ENCODE measurements at regions not wholly inside any gene's neighbourhood (a gene's known extent, or its start where the extent isn't known, plus 50 kb on each side); places are given as distances from the start of the nearest gene placed in this dataset.

DNA sequence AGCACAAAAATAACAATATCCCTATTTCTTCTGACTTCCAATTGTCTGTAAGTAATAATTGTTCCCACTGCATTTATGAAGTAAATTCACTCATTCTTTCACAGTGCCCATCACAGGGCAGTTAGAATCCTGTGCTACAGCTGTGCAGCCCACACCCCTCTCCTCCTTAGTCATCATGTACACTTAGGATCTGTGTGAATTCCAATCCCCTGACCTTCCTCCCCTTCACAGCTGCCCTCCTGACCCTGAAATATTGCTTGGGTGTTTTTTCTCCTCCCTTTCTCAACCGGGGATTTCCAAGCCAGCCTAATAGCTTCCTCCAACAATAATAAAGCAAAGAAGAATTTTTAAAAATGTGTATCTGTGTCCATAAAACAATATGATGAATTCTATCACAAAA, 91.5 kb upstream of the BEND6 start:
- DNase-seq (ENCODE audit: low read depth) = no peak

GRCh38 chr6:56862415-56863175, 92.3 kb upstream of the BEND6 start:
- no peak for DNase-seq (ENCODE audit: low read depth)

DNA sequence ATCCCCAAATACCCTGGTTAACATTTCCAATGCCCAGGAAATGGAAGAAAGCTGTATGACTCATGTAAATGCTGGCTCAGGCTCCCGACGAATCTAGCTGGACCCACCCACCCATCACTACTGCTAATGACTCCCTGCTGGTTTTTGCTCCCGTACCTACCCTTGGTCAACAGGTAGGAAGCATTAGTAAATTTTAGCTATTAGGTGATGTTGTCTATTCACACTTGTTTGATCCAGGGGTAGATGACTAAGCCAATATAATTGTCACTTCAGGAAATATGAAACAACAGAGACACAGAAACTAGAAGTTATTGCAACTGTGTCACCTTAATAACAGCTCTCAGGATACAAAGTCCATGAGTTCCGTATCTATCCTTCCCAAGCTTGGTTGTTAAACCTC, 94.4 kb upstream of the BEND6 start:
- no peak for DNase-seq (ENCODE audit: low read depth)

DNA sequence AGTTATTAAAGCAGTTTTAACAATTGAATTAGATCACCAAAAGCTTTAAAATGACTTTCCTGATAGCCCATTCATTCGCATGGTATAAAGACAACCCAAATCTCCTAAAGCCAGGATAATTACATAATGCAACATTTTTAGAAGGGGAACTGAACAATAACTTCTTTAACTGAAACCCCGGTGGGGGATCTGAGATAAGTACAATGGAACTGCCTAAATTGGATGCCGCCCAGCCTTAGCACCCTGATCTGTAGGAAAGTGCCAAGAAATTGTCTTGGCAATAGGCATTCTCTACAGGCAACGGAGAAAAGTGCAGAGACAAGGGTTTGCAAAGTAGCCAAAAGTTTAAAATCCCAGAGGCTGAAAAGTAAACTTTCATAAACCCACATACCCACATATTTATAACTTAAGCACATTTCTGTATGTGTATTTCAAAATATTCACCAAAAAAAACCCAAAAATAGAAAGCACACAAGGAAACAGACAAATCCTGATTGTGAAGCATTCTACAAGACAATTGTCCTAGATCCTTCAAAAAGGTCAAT, 98.8 kb upstream of the BEND6 start:
- no peak for DNase-seq (ENCODE audit: low read depth)

GRCh38 chr6:56854086-56854485, 100.8 kb upstream of the BEND6 start:
- DNase-seq (ENCODE audit: low read depth) = no peak

GRCh38 chr6:56853541-56853940, 101.4 kb upstream of the BEND6 start:
- no peak for DNase-seq (ENCODE audit: low read depth)

GRCh38 chr6:56852260-56853010, 102.5 kb upstream of the BEND6 start:
- no peak for DNase-seq (ENCODE audit: low read depth)

- DNase-seq (ENCODE audit: low read depth) = peak; percentile 7
These were observed 103.2 kb upstream of the BEND6 start for GRCh38 chr6:56851541-56852259.

DNA sequence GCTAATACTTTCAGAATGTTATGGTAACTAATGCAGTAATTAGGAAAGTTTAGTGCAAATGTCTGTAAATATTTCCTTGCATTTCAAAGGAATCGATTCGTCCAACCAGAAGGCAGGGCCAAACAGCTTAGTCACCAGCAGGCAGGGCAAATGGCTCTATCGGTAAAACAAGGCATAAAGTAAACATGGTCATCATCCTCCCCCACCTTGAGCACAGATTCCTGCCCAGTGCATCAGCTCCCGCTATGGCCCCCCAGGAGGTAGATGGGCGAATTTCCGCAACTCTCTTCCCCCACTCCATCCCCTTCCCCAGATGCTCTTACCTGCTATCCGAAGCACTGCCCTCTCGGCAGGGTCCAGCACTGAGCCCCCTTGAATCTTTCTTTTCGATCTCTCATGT, 103.8 kb upstream of the BEND6 start:
- DNase-seq (ENCODE audit: low read depth) = no peak

DNA sequence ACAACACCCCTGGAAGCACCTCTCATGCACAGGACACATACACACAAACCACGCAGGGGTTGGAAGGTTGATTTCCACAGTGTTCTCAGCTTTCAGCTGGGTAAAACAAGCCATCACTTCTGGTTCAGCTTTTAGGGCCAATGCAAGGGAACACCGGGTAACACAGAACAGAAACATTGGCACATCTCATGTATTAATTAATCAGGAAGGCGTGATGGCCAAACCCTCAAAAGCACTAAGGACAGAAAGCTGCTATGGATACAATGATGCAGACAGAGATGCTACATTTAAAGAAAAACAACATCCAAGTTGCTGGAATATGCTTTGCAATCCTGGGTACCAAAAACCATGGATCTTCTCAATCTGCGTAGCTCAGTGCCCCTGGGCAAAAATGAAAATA, 104.3 kb upstream of the BEND6 start:
- no peak for DNase-seq (ENCODE audit: low read depth)

DNA sequence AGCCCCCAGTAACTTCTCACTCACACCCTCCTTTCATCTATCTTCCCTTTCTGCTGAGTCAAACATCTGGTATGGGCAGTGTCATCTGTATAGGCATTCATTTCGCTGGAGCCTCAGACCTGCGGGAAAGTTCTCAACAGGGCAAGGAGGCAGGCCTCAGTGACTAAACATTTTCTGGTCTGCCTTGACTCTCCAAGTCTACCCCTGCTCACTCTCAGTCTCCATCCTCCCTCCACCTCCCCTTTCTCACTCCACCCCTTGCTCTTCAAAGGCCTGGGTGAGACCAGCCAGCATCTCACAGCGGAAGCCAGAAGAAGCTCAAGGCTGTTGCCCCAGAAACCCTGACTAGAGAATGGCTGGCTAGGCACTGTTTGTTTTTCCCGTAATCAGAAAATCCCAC, 105.0 kb upstream of the BEND6 start:
- no peak for DNase-seq (ENCODE audit: low read depth)

- no peak for DNase-seq (ENCODE audit: low read depth)
These were observed 106.8 kb upstream of the BEND6 start for GRCh38 chr6:56848105-56848504.

DNA sequence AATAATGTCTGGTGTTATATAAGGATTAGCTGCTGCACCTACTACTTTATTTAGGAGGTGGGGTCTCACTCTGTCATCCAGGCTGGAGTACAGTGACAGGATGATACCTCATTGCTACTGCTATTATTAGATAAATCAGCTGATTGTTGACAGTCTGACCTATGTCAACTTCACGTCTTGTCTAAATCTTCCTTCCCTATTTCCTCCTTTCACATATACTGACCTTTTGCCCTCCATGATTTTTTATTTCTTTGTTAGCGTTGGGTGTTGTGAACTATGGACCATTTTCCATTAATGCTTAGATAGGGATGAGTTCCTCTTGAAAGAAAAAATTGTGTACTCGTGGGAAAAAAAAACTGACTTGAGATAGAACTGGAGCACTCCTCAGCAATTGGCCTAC, 109.9 kb upstream of the BEND6 start:
- no peak for DNase-seq (ENCODE audit: low read depth)

GRCh38 chr6:56843476-56844349, 111.2 kb upstream of the BEND6 start:
- DNase-seq (ENCODE audit: low read depth) = peak; percentile 69

- no peak for DNase-seq (ENCODE audit: low read depth)
These were observed 112.0 kb upstream of the BEND6 start for GRCh38 chr6:56842686-56843475.

DNA sequence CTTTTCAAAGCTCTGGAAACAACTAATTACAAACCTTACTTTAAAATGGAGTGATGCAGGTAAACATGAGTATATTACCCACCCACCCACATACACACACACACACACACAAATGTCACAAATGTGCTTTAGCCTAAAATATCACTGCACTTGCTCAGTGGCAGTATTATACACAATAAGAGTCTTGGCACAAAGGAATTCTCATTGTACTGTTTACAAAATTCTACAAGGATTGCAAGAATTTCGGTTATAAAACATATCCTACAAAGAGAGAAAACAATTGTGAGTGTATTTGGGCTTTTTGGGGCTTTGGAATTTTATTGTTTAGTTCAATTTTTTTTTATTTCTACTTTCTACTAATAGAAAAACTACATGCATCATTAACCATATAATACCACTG, 113.2 kb upstream of the BEND6 start:
- DNase-seq (ENCODE audit: low read depth) = no peak

DNA sequence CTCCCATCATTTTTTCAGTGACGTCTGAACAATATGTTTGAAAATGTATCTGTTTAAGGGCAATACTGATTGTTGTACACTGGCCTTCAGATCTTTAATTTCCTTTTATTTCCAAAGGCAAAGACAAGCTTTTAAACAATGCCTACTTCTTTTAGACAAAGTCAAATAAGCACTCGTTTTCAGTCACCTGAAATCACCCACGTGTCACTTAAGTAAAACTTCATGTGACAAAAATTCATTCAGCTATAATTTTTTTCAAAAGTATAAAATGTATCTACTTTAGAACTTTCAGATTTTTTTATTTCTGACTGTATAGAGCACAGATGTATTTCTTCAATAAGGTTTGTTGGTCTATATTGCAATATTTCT, 113.5 kb upstream of the BEND6 start:
- no peak for DNase-seq (ENCODE audit: low read depth)

DNA sequence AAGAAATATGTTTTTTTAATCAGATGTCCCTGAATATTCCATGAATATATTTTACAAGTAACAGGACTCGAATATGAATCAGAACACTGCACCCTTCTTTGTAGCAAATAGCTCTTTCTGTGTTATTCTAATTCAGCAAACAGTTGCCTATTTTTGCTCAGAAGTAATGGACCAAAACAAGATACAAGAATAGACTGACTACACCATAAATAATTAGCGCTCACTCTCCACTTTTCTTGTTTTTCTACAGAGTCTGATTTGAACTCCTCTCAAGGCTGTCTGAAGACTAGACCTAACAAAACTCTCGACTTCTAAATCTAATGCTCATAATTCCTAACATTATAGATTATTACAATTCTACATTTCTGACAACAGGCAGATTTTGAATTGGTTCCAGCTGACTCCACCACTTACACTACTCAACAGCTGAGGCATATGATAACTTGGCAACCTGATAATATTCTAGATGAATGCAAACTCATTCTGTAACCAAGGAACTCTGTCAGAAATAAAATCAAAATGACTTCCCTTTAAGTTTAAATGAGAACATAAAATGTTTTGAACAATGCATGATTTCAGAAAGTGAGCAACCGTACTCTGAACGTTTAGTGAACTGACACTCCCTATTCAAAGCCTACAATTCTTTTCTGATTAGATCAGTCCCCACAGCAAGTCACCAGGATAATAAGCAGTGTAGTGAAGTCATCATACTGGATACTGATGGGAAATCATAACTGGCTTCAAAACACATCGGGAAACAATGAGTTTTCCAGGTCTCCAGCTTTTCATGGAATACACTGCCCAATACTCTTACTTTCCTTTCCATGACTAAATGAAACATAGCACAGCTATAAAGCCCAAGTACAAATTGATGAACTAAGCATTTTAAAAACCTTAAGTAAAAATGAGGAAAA, 114.2 kb upstream of the BEND6 start:
- DNase-seq (ENCODE audit: low read depth) = no peak

DNA sequence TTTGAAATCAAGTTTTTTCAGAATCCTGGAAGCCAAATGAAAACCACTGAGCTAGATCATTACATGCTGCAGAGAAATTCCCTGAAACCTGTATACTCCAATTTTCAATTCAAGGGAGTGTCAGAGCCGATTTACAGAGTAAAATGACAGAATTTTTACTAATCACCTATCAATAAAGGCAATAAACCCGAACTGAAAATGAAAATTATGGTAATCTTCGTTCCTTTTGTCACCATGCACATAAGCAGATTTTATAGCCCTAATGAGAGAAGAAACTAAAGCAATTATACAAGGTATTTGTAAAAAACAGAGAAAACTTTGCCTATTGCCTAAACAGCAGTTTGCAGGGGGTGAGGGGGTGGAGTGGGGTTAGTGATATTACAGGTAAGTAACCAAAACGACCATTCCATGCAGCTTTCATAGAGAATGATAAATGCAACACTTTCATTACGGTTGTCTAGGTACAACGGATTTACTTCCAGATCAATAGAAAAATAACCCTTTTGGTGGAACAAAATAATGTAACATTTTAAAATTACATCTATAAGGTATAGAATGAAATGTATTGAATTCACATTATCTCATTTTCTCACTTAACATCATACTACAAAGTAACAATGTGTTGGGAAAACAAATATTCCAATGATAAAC, 115.2 kb upstream of the BEND6 start:
- DNase-seq (ENCODE audit: low read depth) = no peak
